ENCODE measurements at regions not wholly inside any gene's neighbourhood (a gene's known extent, or its start where the extent isn't known, plus 50 kb on each side); places are given as distances from the start of the nearest gene placed in this dataset.

GRCh38 chr16:10265770-10266615 is 83.8 kb upstream of the GRIN2A start:
- no peak for TF ChIP-seq CTCF (IDR thresholded peaks at IDR 0.05)
- TF ChIP-seq POLR2A (IDR thresholded peaks at IDR 0.05) = no peak
